Left lung (tissue), 4 donors: ENCODE measurements at regions not wholly inside any gene's neighbourhood (a gene's known extent, or its start where the extent isn't known, plus 50 kb on each side); places are given as distances from the start of the nearest gene placed in this dataset.

Experiments used
- ATAC-seq: fragments of 200-7000 bp; cut with Tn5 transposase; one replicate; pipeline ENCODE4 v1.9.1; 2020; ENCODE audit warnings: moderate library complexity
- DNase-seq, 4 donors: peaks; one replicate each; pipeline ENCODE4 v3.0.0-alpha.2; 2013 to 2020
- H3K27ac ChIP-seq, 2 donors: fragments of 200-600 bp; sonication (generic) in 1 of 2; one replicate each; pipeline versions ENCODE4 v1.5.0 to v1.8.0; 2020 to 2021
- H3K27me3 ChIP-seq, 2 donors: fragments of 200-600 bp; sonication (generic) in 1 of 2; one replicate each; pipeline versions ENCODE4 v1.5.0 to v1.8.0; 2020 to 2021
- H3K36me3 ChIP-seq, 2 donors: fragments of 200-600 bp; sonication (generic) in 1 of 2; one replicate each; pipeline versions ENCODE4 v1.5.0 to v1.8.0; 2020 to 2021
- H3K4me1 ChIP-seq, 2 donors: fragments of 200-600 bp; one replicate each; pipeline ENCODE4 v1.8.0; 2021
- H3K4me3 ChIP-seq, 2 donors: fragments of 200-600 bp; sonication (generic) in 1 of 2; one replicate each; pipeline versions ENCODE4 v1.5.0 to v1.8.0; 2020 to 2021; ENCODE audit warnings: mild to moderate bottlenecking in 1 of 2
- H3K9me3 ChIP-seq, 2 donors: fragments of 200-600 bp; sonication (generic) in 1 of 2; one replicate each; pipeline versions ENCODE4 v1.5.0 to v1.8.0; 2020 to 2021
- CTCF ChIP-seq, 2 donors: fragments of 200-600 bp; sonication (generic) in 1 of 2; IDR thresholded peaks; one replicate each; pipeline versions ENCODE4 v1.5.0 to v1.8.0; 2021; ENCODE audit warnings: antibody characterized with exemption in 2 of 2
- intact Hi-C, 2 donors: fragments of 100-400 bp; cut with DNase I; formaldehyde crosslinking; loops; one replicate each; pipeline versions ENCODE4 v1.11.2 to v1.14.2; 2022
- donor health status: DM: no; HTN: yes; CAD: no.
- donor health status: DM: no; HTN: no; CAD: no.

- Histone ChIP-seq H3K4me3 (no peak overlapping the region), H3K9me3 (no peaks in the 10 kb centered on the region), H3K27ac (no peak overlapping the region), H3K27me3 (no peaks in the 10 kb centered on the region), H3K4me1 (no peaks in the 10 kb centered on the region), H3K36me3 (no peaks in the 10 kb centered on the region)
- intact Hi-C loops: no loop called here
- DNase-seq (no peak), ATAC-seq (no peak)
- TF ChIP-seq CTCF (IDR thresholded peaks at IDR 0.05): no peak
Observed at GRCh38 chr2:107276034-107276433, 390.1 kb upstream of the ST6GAL2 start.

- no peak for ATAC-seq
- no peak for DNase-seq
- Histone ChIP-seq H3K9me3 (peaks cover 0 to 3% of the 10 kb centered on the region in 2 donors), H3K4me3 (no peak overlapping the region), H3K36me3 (no peaks in the 10 kb centered on the region), H3K4me1 (no peaks in the 10 kb centered on the region), H3K27ac (no peak overlapping the region), H3K27me3 (no peaks in the 10 kb centered on the region)
- intact Hi-C loops: no loop called here
- TF ChIP-seq CTCF (IDR thresholded peaks at IDR 0.05): no peak
Observed at GRCh38 chr2:107278672-107279071, 392.7 kb upstream of the ST6GAL2 start.

GRCh38 chr2:107281637-107282036, 395.7 kb upstream of the ST6GAL2 start:
- TF ChIP-seq CTCF (IDR thresholded peaks at IDR 0.05): no peak
- intact Hi-C loops: no loop called here
- H3K27me3 ChIP-seq: no peaks in the 10 kb centered on the region
- no peaks in the 10 kb centered on the region for H3K36me3 ChIP-seq
- no peak overlapping the region for H3K4me3 ChIP-seq
- ATAC-seq (no peak), DNase-seq (no peak)
- peaks cover 0 to 3% of the 10 kb centered on the region in 2 donors for H3K9me3 ChIP-seq
- H3K27ac ChIP-seq: no peak overlapping the region
- H3K4me1 ChIP-seq: no peaks in the 10 kb centered on the region

- intact Hi-C loops: no loop called here
- Histone ChIP-seq H3K27me3 (no peaks in the 10 kb centered on the region), H3K4me3 (no peak overlapping the region), H3K9me3 (peaks cover 0 to 3% of the 10 kb centered on the region in 2 donors), H3K4me1 (no peaks in the 10 kb centered on the region), H3K36me3 (no peaks in the 10 kb centered on the region), H3K27ac (no peak overlapping the region)
- no peak for TF ChIP-seq CTCF (IDR thresholded peaks at IDR 0.05)
- no peak for ATAC-seq
- no peak for DNase-seq
Observed at GRCh38 chr2:107282135-107282534, 396.2 kb upstream of the ST6GAL2 start.

GRCh38 chr2:107285621-107286299, 399.8 kb upstream of the ST6GAL2 start:
- intact Hi-C loops: no loop called here

More at GRCh38 chr2:107285621-107286299, 399.8 kb upstream of the ST6GAL2 start:
- DNase-seq (no peak), ATAC-seq (no peak)
- Histone ChIP-seq H3K9me3 (peaks cover 0 to 3% of the 10 kb centered on the region in 2 donors), H3K4me1 (no peaks in the 10 kb centered on the region), H3K27me3 (no peaks in the 10 kb centered on the region), H3K36me3 (no peaks in the 10 kb centered on the region), H3K4me3 (no peak overlapping the region), H3K27ac (no peak overlapping the region)
- no peak for TF ChIP-seq CTCF (IDR thresholded peaks at IDR 0.05)
